Cardiac muscle cell (in vitro differentiated cells and primary cell): ENCODE measurements at regions not wholly inside any gene's neighbourhood (a gene's known extent, or its start where the extent isn't known, plus 50 kb on each side); places are given as distances from the start of the nearest gene placed in this dataset.
"Not testable (repeated sequence)": the region's sequence is repeated elsewhere in the genome, so short reads cannot be mapped to it uniquely, and the experiment has no call there.

Experiments used
- DNase-seq, 2 donors: peaks; one replicate each; pipeline versions ENCODE4 v3.0.0 to v3.0.0-alpha.2; 2010 to 2017; ENCODE audit warnings: low read depth in 1 of 2, low spot score in 1 of 2
- H3K27ac ChIP-seq: fragments of 200-600 bp; sonication (generic); 2 replicates; pipeline ENCODE4 v1.5.1; 2016
- H3K27me3 ChIP-seq: fragments of 200-600 bp; sonication (generic); 2 replicates; pipeline ENCODE4 v1.6.0; 2016; ENCODE audit warnings: control low read depth
- H3K36me3 ChIP-seq: fragments of 200-600 bp; sonication (generic); 2 replicates; pipeline ENCODE4 v1.5.1; 2016; ENCODE audit warnings: control low read depth
- H3K4me1 ChIP-seq: fragments of 200-600 bp; sonication (generic); 2 replicates; pipeline ENCODE4 v1.8.1; 2017; ENCODE audit warnings: low read depth, mild to moderate bottlenecking, mixed run types
- H3K4me3 ChIP-seq: fragments of 200-600 bp; sonication (generic); 2 replicates; pipeline ENCODE4 v1.5.1; 2016; ENCODE audit warnings: mild to moderate bottlenecking
- H3K9me3 ChIP-seq: fragments of 200-600 bp; sonication (generic); 2 replicates; pipeline ENCODE4 v1.5.1; 2017; ENCODE audit warnings: low read depth, mild to moderate bottlenecking, control low read depth
- CTCF ChIP-seq: IDR thresholded peaks from 2 replicates; pipeline ENCODE4 v1.5.1; 2012; ENCODE audit warnings: low read depth, mild to moderate bottlenecking, low read length

GRCh38 chr2:65579506-65580235 lies 147.3 kb upstream of the SPRED2 start:
- no peaks in the 10 kb centered on the region for H3K36me3 ChIP-seq
- TF ChIP-seq CTCF = no peak
- H3K27me3 ChIP-seq = peaks cover 49% of the 10 kb centered on the region
- H3K4me3 ChIP-seq = no peak overlapping the region
- H3K4me1 ChIP-seq = no peaks in the 10 kb centered on the region
- DNase-seq = no peak
- H3K9me3 ChIP-seq = no peaks in the 10 kb centered on the region
- H3K27ac ChIP-seq = no peak overlapping the region

GRCh38 chr2:65577654-65578053 lies 145.3 kb upstream of the SPRED2 start:
- H3K27me3 ChIP-seq = peaks cover 41% of the 10 kb centered on the region

GRCh38 chr2:65576861-65577601 lies 144.6 kb upstream of the SPRED2 start:
- DNase-seq = peak in 1 of 2 donors; percentile 93
- Histone ChIP-seq H3K36me3 (no peaks in the 10 kb centered on the region), H3K27me3 (peaks cover 37% of the 10 kb centered on the region), H3K4me1 (no peaks in the 10 kb centered on the region), H3K27ac (no peak overlapping the region), H3K9me3 (no peaks in the 10 kb centered on the region), H3K4me3 (no peak overlapping the region)
- TF ChIP-seq CTCF = no peak

More at GRCh38 chr2:65577654-65578053, 145.3 kb upstream of the SPRED2 start:
- Histone ChIP-seq H3K4me3 (no peak overlapping the region), H3K4me1 (no peaks in the 10 kb centered on the region), H3K27ac (no peak overlapping the region), H3K9me3 (no peaks in the 10 kb centered on the region), H3K36me3 (no peaks in the 10 kb centered on the region)
- no peak for TF ChIP-seq CTCF
- DNase-seq = no peak

- no peak overlapping the region for H3K27ac ChIP-seq
- no peaks in the 10 kb centered on the region for H3K4me1 ChIP-seq
- no peak overlapping the region for H3K4me3 ChIP-seq
- no peak for DNase-seq
- peaks cover 37% of the 10 kb centered on the region for H3K27me3 ChIP-seq
- no peaks in the 10 kb centered on the region for H3K9me3 ChIP-seq
- TF ChIP-seq CTCF = no peak
- no peaks in the 10 kb centered on the region for H3K36me3 ChIP-seq
Measured at GRCh38 chr2:65576278-65576677, 143.9 kb upstream of the SPRED2 start.

GRCh38 chr2:65574993-65575392 lies 142.6 kb upstream of the SPRED2 start:
- Histone ChIP-seq H3K4me3 (no peak overlapping the region), H3K4me1 (no peaks in the 10 kb centered on the region), H3K9me3 (no peaks in the 10 kb centered on the region), H3K36me3 (no peaks in the 10 kb centered on the region), H3K27me3 (peaks cover 35% of the 10 kb centered on the region), H3K27ac (no peak overlapping the region)
- DNase-seq = peak in 1 of 2 donors; percentile 17
- TF ChIP-seq CTCF = no peak

GRCh38 chr2:65568656-65569440 lies 136.4 kb upstream of the SPRED2 start:
- peaks cover 20% of the 10 kb centered on the region for H3K27me3 ChIP-seq
- H3K4me3 ChIP-seq = not testable (repeated sequence)

More at GRCh38 chr2:65568656-65569440, 136.4 kb upstream of the SPRED2 start:
- not testable (repeated sequence) for H3K27ac ChIP-seq, H3K36me3 ChIP-seq, DNase-seq, H3K9me3 ChIP-seq, H3K4me1 ChIP-seq
